ENCODE measurements at regions not wholly inside any gene's neighbourhood (a gene's known extent, or its start where the extent isn't known, plus 50 kb on each side); places are given as distances from the start of the nearest gene placed in this dataset.

GRCh38 chr3:87125116-87125515, 102.0 kb upstream of the CHMP2B start:
- POLR2A ChIA-PET (ENCODE audit: partially characterized antibody), result no interaction called here
- Histone ChIP-seq H4K91ac (replicated peaks; ENCODE audit: insufficient read length, low read length) (no peak overlapping the region), H3K9me3 (ENCODE audit: insufficient read depth in 2 of 2, low read depth in 1 of 2, low read length in 1 of 2) (no peaks in the 10 kb centered on the region), H3K4me2 (ENCODE audit: insufficient read depth in 1 of 2, low read depth in 2 of 2, low read length in 2 of 2) (no peak overlapping the region), H3K4ac (replicated peaks; ENCODE audit: insufficient read length, low read depth, low read length) (no peak overlapping the region), H2BK5ac (ENCODE audit: low read depth, low read length) (no peak overlapping the region), H2BK12ac (ENCODE audit: low read depth, low read length) (no peak overlapping the region), H4K20me1 (replicated peaks in 1 of 2; ENCODE audit: control insufficient read depth in 1 of 2, insufficient read depth in 2 of 2, low read length in 2 of 2) (no peaks in the 10 kb centered on the region), H3K4me1 (replicated peaks in 1 of 4; ENCODE audit: control insufficient read depth in 3 of 4, insufficient read depth in 4 of 4, low read length in 3 of 4) (peaks cover 0 to 3% (median 0%) of the 10 kb centered on the region in 4 experiments; a peak in 1 of 7 replicates), H3K18ac (ENCODE audit: extremely low read depth, low read length) (no peak overlapping the region), H3K4me3 (ENCODE audit: extremely low read depth in 1 of 4, insufficient read depth in 2 of 4, low read depth in 3 of 4, low read length in 4 of 4) (no peak overlapping the region), H2BK15ac (ENCODE audit: low read length) (no peak overlapping the region), H2BK120ac (replicated peaks; ENCODE audit: low read depth, low read length) (no peak overlapping the region), H3K27ac (ENCODE audit: low read depth, low read length) (no peak overlapping the region), H3K9ac (replicated peaks in 1 of 4; ENCODE audit: extremely low read depth in 1 of 4, low read depth in 3 of 4, low read length in 3 of 4) (no peak overlapping the region), H4K5ac (ENCODE audit: insufficient read length, low read depth, low read length) (no peak overlapping the region), H4K8ac (ENCODE audit: extremely low read depth, insufficient read depth, low read length) (no peak overlapping the region), H2AFZ (ENCODE audit: low read length) (no peak overlapping the region), H3K56ac (replicated peaks; ENCODE audit: insufficient read length, low read depth, low read length) (no peak overlapping the region), H2BK20ac (ENCODE audit: low read length) (no peak overlapping the region), H3K27me3 (replicated peaks in 1 of 4; ENCODE audit: control insufficient read depth in 3 of 4, extremely low read depth in 1 of 4, insufficient read depth in 3 of 4, low read length in 3 of 4) (no peaks in the 10 kb centered on the region), H3K36me3 (ENCODE audit: control insufficient read depth in 2 of 4, insufficient read depth in 4 of 4, low read length in 3 of 4) (no peaks in the 10 kb centered on the region), H3K79me2 (ENCODE audit: control insufficient read depth in 1 of 2, insufficient read depth in 2 of 2, low read length in 2 of 2) (no peaks in the 10 kb centered on the region), H3K23ac (ENCODE audit: insufficient read length) (no peak overlapping the region), H3K79me1 (ENCODE audit: low read depth, low read length) (no peaks in the 10 kb centered on the region), H3K23me2 (ENCODE audit: low read depth, low read length) (no peaks in the 10 kb centered on the region), H3K14ac (ENCODE audit: insufficient read length) (no peak overlapping the region), H2AK5ac (ENCODE audit: low read depth, low read length) (no peak overlapping the region)
- CTCF ChIA-PET (ENCODE audit: partially characterized antibody), result no interaction called here
- FAIRE-seq, result no peak
- WGBS, 2 experiments (ENCODE audit: extremely low coverage in 1 of 2, insufficient coverage in 1 of 2, insufficient read length in 1 of 2, insufficient replicate concordance in 2 of 2, low coverage in 1 of 2, low lambda C conversion rate in 2 of 2, missing lambda C conversion rate in 1 of 2), result 88% methylated on average over 5 of the region's 5 CpGs; no CpG with 5 or more reads in 1 of the 2 experiments
- no peak for TF ChIP-seq CTCF (IDR thresholded peaks at IDR 0.05; ENCODE audit: control extremely low read depth in 1 of 3, insufficient read depth in 1 of 3, low read depth in 1 of 3, low read length in 3 of 3)
- TF ChIP-seq TBP (IDR thresholded peaks at IDR 0.05; ENCODE audit: low read depth, low read length), result no peak
- TF ChIP-seq HDAC2 (IDR thresholded peaks at IDR 0.05; ENCODE audit: borderline replicate concordance in 1 of 2, low read depth in 2 of 2, low read length in 2 of 2), result no peak
- DNase-seq (ENCODE audit: low read depth in 1 of 2, low spot score in 2 of 2), result no peak

Data from H1 (cell line).